ENCODE measurements at regions not wholly inside any gene's neighbourhood (a gene's known extent, or its start where the extent isn't known, plus 50 kb on each side); places are given as distances from the start of the nearest gene placed in this dataset.
"Not testable (repeated sequence)": the region's sequence is repeated elsewhere in the genome, so short reads cannot be mapped to it uniquely, and the experiment has no call there.

DNA sequence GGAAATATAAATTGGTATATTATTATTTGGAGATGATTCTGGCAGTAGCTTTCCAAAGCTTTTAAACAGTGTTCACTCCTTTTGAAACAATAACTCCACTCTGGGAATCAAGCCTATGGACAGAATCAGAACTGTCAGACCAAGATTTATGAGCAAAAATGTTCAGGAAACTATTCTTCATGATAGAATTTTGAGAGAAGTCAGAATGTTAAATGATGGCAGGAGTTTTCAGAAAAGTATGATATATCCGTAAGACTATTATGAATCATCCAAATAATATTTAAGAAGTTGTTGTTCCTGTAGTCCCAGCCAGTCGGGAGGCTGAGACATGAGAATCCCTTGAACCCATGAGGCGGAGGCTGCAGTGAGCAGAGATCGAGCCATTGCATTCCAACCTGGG, 50.5 kb upstream of the ADGRG2 start:
- no peak for DNase-seq

DNA sequence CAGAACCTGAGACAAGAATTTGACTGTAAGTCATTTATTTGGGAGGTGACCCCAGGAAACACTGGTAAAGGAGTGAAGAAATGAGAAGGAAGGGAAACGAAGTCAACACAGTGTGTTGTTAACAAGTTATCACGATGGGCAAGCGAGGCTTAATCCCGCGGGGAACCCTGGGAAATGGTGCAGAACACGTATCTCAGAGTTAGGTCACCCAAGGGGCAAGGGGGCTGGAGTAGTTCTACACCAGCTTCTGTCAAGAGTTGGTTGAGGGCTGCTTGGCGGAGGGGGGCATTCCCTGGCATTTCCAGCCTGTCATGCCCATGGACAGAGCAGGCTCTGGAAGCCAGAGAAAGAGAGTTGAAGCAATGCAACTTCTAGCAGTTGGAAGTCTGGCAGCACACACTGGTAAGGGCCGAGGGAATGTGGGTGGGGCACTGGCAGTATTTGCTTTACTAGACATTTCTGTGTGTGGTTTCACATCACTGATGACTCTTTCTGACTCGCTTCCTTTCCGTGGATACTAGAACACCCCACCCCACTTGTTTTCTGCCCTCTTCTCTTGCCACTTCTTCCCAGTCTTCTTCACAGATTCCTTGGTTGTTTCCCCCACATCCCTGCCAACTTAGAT, 52.2 kb upstream of the ADGRG2 start:
- DNase-seq = peak; percentile 43

DNA sequence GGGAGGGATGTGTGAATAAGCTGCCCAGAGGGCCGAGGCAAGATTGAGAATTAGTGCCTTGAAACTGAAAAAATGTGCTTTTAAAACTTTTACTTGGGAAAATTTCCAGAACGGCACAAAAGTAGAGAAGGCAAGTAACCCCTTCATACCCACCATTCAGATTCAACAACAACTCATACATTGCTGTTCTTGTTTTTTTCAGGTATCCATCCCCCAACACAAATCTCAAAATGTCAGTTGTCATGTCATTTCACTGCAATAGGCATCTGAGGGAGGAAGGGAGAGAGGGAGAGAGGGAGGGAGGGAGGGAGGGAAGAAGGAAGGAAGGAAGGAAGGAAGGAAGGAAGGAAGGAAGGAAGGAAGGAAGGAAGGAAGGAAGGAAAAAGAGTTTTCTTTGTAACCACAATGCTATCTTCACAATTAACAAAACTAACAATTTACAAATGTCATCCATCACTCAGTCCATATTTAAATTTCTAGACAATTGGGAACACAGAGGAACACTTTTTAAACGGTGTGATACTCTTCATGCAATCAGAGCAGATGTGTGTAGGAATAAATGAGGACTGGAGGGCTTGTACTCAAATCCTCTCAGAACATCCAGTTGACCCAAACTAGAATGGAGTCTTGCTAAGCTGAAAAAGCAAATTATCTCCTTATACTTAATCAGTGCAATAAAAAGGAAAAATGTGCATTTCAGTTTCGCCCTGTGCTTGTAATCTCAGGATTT, 54.8 kb upstream of the ADGRG2 start:
- no peak for DNase-seq

DNA sequence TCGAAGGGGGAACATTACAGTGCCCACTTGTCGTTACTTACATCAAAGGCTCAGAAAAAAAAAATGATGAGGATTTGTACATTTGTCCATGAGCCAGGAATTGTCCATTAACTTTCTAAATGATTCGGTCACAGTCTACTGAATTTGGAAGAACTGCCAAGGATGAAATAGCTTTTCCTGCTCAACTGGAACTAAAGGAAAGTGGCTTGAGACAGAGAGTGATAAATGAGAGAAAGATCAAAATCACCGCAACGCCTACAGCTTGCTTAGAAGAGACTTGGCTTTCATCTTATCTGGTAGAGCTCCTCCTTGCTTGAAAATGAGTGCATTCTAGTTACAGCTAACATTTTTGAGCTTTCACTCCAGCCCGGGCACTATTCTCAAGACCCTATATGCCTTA, 55.5 kb upstream of the ADGRG2 start:
- peak; percentile 74 for DNase-seq

DNA sequence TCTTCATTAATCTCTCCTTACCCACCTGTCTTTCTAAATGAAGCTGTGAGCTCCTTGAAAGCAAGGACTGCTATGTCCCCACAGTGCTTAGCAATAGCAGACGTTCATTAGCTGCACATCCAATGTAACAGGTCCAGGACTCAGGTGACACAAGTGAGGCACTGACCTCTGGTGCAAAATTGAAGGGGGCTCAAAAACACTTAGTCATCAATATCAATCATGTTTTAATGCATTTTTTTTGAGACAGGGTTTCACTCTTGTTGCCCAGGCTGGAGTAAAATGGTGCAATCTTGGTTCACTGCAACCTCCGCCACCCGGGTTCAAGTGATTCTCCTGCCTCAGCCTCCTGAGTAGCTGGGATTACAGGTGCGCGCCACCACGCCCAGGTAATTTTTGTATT, 56.1 kb upstream of the ADGRG2 start:
- DNase-seq = no peak

DNA sequence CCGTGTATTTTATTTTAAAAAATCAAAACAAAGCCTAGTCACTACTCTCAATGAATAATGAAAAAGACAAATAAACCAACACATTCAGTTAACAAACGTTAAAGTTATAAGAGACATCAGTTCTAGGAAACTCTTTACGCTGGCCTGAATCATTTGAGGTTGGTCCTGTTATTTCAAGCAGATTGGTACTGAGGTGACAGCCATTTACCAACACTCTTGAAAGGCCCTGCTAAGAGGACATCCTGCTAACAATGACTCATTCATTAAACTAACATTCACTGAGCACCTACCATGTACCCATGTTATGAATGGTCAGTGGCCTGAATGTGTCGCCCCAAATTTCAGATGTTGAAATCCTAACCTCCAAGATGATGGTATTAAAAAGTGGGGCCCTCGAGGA, 57.1 kb upstream of the ADGRG2 start:
- DNase-seq = no peak

DNA sequence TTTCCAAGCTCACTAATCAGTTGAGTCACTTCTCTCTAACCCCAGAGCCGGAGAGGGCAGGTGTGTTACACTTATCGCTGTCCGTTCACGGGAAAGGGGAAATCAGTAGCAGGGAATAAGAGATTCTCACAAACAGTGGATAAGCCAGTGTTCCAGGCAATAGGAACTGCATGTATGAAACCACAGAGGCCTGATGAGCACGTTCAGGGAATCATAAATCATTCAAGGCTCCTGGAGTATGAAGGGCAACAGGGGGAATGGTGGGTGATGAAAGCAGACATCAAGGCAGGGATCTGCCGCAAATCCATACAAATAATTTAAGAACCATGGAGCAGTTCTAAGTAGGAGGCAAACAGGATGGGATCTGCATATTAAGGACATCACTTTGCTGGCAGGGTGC, 59.1 kb upstream of the ADGRG2 start:
- no peak for DNase-seq

DNA sequence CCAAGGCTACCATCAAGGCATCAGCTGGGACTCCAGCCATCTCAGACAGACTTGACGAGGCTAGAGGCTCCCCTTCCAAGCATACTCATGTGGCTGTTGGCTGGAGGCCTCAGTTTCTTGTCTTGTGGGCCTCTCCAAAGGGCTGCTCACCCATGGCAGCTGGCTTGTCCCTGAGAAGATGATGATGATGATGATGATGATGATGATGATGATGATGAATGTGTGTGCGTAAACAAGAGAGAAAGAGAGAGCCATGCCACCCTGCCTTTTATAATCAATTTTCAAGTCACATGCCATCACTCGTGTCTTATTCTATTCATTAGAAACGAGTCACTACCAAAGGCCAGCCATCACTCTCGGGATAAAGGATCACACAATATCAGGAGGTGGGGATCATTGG, 60.5 kb upstream of the ADGRG2 start:
- DNase-seq = no peak

DNA sequence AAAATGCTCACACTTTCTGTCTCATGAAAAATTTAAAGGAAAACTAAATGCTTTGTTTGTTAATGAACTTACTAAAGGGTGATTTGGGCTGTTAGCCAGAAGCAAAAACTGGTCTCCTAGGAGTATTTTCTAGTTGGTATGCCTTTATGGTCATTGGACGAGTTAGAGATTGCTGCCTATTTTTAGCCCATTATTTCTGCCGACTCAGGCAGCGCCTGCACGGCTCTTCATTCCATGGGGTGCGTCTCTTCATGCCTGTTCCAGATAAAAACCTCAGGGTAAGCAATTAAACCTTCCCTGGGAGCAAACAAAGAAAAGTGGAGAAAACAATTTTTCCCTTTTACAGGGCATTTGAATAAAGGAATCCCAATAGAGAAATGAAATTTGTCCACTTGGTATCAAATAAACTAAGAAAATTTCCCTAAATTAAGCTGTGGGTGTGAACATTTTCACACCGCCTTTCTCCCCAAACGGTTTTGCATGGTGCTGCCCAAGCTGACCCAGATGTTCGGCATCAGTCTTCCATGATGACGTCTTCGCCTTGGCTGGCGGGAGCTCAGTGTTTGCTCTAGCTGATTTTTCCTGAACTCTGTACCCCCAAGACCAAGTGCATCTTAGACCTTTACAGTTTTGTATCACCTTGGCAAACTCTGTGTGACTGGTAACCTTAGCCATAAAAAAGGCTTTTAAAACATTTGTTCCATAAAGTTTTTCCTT, 61.7 kb upstream of the ADGRG2 start:
- DNase-seq = no peak

DNA sequence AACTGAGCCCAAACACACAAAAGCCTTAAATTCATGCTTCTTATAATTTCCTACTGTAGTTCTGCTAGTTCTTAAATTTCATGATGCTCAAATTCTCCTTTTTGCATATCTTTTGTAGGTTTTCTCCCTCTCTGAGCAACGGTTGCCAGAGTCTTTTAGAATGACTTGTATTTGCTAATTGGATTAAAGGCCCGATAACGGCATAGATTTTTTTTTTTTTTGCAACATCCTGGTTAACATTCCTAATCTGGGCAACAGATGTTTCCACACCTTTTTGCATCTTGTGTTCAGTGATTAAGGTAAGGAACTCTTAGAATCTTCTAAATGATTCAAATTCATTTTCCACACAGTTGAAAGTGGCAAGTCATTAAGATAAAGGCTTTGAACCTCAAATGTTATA, 66.3 kb upstream of the ADGRG2 start:
- DNase-seq = no peak

DNA sequence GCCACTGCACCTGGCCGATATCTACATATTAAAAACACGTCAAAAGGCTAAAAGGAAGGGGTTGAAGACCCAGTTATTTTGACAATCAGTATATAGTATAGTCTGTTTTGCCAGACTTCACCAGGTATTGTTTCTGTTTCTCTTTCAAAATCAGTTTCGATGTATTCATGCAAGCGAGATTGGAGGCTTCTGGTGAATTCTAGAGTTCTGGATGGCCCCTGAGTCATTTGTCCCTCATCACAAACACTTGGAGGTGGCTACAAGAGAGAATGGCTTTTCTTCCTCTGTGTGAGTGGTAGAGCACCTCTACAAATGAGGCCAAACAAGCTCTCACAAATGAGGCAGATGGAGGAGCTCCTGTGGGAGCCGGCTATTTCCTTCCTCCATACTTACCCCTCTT, 68.6 kb upstream of the ADGRG2 start:
- no peak for DNase-seq

DNA sequence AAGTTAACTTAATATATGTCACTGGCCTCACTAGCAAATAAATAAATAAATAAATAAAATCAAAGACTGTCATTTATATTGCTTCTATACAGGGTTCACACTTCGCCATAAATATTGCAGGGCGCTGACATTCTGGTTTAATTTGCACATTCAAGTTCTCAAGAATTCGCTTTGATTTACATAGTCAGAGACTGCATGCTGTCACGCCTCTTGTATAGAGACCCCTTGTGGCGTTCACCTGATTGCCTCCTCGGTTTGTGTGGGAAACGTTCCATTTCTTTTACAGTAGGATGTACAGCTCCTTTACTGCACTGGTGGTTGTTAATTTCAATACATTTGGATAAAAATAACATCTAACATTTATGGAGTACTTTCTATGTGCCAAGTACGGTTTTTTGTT, 71.3 kb upstream of the ADGRG2 start:
- no peak for DNase-seq

DNA sequence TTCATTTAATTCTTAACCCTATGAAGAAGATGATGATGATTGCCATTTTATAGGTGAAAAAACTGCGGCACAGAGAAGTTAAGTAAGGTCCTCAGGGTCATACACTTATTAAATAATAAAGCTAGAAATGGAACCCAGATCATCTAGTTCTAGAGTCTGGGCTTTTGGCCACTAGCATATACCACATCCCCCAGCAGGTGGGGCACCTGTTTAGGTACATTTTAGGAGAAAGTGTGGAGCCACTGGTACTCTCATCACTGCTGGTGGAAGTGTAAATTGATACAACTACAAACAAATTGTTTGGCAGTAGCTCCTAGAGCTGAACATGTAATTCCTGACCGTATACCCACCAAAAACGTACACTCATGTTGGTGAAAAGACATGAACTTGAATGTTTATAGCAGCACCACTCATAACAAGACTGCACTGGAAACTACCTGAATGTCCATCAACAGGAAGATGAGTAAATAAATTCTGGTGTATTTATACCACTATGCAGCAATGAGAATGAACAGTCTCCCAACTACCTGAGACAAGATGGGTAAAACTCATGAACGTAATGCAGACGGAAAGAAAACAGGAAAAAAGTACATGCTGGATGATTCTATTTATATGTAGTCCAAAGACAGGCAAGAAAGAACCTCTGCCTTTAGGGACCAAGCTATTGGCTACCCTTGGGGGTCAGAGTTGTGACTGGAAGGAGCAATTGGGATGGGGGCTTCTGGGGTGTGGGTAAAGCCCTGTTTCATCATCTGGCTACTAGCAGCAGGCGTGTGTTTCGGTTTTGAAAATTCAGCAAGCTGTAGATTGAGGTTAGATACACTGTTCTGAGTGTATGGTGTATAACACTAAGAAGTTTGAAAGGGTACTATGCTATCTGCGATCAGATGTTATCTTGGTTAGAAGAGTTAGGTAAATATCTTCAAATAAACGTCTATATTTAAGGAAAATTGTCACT, 72.3 kb upstream of the ADGRG2 start:
- DNase-seq = no peak

DNA sequence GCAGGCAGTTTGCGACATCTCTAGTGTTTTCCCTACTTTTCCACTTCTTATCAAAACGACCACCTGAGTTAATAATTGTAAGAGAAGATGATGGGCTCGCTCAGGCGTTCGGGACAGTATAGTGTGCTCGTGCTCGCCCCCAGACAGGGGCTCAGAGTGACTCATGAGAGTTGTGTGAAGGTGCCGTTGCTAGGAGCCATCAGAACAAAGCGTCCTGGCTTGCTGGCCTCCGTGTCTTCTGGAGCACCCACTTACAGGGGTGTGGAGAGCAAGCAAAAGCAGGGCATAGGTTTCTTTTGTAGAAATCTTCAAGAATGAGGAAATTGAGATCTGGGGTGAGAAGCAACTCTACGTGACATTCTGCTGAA, 73.0 kb upstream of the ADGRG2 start:
- no peak for DNase-seq

DNA sequence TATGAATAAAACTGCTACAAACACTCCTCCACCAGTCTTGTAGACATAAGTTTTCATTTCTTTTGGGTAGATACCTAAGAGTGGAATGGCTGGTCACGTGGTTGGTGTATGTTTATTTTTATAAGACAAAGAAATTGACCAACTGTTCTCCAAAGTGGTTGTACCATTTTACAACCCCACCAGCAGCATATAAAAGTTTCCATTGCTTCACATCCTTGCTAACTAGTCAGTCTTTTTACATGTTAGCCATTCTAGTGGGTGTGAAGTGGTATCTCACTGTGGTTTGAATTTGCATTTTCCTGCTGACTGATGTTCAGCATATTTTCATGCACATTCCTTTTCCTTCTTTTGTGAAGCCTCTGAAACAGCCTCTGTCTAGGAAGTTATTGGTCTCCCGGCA, 76.2 kb upstream of the ADGRG2 start:
- no peak for DNase-seq

DNA sequence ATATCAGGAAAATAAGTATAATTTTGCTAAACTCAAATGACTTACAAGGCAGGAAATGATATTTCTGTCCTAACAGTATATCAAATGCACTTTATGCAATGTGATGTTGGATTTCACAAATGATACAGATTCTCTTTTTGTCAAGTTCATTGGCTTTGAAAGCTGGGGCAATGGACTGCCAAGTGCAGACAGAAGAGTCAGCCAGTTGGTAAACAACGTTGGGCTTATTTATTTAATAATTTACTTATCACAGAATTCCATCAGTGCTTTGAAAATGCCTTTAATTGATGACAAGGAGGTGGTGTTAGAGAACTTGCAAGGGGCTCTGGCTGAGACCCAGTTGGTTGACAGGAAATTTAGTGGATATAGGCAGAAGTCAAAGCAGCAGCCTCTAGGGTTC, 79.9 kb upstream of the ADGRG2 start:
- DNase-seq = no peak

DNA sequence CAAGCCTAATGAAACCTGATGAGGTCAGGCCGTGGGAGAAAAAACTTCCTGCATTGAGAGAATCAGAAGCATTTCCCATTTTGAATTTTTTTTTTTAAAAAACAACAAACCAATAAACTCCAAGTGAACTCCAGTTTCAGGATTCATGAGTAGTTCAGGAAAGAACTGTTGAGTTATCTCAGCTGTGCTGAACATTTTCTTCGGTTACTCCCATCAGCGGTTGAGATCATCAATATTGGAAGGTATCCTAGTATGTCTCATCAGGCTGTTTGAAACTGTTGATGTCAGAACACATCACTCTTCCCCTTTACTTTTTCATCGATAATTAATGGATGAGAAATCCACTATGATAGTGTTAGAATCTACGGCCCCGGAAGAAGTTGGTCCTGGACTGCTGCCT, 82.4 kb upstream of the ADGRG2 start:
- DNase-seq = no peak

DNA sequence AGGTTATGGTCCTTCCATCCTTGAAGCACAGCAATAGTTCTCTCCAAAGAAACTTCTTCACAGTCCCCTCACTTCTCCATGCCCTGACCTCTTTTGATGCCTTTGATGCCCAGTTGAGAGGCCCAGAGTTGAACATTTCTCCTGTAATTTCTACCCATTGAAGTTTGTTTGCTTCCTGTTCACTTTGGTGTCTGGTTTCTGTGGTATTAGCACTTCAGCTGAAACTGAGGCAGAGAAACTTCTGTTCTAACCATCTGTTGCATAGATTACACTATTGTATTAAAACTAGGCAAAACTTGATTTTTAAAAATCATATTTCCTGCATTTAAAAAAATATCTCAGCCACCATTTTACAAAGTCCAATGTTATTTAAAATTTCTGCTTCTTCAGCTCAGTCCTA, 89.8 kb upstream of the ADGRG2 start:
- no peak for DNase-seq

DNA sequence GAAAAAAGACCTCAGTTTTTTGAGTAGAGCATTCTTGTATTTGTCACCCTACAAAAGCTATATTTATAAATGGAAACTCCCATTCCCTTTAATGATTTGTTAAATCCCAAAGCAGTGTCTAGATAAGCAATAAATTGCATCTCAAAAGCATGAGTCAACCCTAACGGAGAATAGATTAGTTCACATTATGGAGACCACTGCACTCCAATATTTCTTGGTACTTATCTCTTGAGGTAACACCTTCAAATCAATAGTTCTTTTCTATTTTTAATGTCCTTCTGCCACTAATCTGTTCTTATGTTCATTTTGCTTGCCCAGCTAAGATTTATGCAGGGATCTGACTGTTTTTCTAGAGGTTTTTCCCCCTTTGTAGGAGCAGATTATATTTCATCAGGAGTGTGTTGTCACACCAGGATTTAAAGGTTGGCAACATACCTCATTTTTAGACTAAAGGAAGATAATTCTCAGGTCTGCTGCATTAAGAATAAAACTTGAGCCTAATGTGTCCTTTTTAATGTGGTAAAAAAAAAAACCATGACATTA, 91.4 kb upstream of the ADGRG2 start:
- DNase-seq = no peak

DNA sequence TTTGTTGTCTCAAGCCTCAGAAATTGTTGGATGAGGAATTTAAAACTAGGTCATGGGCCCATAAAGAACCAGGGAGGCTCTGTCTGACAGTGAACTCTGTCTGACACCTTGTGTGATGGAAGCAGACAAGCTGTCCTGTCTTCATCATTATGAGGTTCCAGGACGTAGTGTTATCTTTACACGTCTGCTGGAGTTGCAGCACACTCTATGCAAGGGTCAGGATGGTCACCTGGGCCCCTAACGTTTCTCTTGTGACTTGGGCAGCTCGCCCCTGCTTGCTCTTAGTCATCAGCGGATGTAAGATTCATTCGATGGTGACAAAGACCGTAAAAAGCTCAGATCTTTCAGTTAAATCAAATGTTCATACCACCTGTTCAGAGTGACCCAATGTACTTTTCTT, 92.0 kb upstream of the ADGRG2 start:
- no peak for DNase-seq

DNA sequence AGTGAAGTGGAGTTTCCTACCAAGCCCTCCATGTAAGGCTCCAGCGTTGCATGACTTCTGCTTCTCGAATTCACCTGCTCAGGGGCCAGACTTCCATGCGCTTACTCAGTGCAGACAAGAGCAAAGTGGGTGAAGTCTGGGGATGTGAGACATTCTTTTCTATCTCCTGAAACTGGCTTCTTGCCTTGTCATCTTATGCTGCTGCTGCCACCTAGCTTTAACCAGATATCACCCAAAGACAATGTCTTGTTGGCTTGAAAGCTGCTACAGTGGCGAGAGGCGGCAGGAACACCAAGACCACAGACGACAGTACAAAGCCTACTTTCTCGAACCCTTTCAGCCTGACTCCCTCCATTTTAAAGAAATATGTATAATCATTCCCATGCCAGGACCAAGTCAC, 103.6 kb upstream of the ADGRG2 start:
- DNase-seq = peak; percentile 9

DNA sequence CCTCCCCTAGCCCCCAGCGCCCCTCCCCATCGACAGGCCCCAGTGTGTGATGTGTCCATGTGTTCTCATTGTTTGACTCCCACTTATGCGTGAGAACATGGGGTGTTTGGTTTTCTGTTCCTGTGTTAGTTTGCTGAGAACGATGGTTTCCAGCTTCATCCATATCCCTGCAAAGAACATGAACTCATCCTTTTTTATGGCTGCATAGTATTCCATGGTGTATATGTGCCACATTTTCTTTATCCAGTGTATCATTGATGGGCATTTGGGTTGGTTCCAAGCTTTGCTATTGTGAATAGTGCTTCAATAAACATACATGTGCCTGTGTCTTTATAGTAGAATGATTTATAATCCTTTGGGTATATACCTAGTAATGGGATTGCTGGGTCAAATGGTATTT, 107.6 kb upstream of the ADGRG2 start:
- not testable (repeated sequence) for DNase-seq

DNA sequence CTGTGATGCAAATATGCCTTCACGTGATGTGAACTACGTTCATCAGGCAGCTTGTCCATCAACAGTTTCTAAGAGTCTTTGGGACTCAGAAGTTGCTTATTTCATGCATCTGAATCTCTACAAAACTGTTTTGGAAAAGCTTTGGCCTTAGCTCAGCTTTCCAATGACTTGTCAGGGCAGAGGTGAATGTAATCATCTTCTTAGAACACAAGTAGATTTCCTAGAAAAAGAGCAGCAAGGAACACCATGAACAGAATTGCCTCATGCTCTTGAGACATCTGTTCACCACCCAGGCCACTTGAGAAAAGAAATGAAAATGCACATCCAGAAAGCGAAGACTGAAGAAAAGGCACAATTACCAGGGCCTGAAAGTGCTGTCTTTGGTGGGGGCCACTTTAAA, 105.8 kb upstream of the PDHA1 start:
- DNase-seq = no peak
